ENCODE measurements at regions not wholly inside any gene's neighbourhood (a gene's known extent, or its start where the extent isn't known, plus 50 kb on each side); places are given as distances from the start of the nearest gene placed in this dataset.

GRCh38 chr3:30522476-30522875 lies 83.9 kb upstream of the TGFBR2 start:
- no peak for TF ChIP-seq POLR2A (IDR thresholded peaks at IDR 0.05; ENCODE audit: low read length)
- no peak for TF ChIP-seq GATA1 (IDR thresholded peaks at IDR 0.05; ENCODE audit: low read depth, low read length)
